ENCODE measurements at regions not wholly inside any gene's neighbourhood (a gene's known extent, or its start where the extent isn't known, plus 50 kb on each side); places are given as distances from the start of the nearest gene placed in this dataset.

GRCh38 chr3:106025151-106025722, 156.4 kb upstream of the CBLB start:
- TF ChIP-seq CTCF (IDR thresholded peaks at IDR 0.05; ENCODE audit: insufficient read depth, low read depth, low read length), result no peak
- DNase-seq (ENCODE audit: low read depth), result no peak
- no peak overlapping the region for H3K4me3 ChIP-seq (ENCODE audit: low read depth, low read length)

DNA sequence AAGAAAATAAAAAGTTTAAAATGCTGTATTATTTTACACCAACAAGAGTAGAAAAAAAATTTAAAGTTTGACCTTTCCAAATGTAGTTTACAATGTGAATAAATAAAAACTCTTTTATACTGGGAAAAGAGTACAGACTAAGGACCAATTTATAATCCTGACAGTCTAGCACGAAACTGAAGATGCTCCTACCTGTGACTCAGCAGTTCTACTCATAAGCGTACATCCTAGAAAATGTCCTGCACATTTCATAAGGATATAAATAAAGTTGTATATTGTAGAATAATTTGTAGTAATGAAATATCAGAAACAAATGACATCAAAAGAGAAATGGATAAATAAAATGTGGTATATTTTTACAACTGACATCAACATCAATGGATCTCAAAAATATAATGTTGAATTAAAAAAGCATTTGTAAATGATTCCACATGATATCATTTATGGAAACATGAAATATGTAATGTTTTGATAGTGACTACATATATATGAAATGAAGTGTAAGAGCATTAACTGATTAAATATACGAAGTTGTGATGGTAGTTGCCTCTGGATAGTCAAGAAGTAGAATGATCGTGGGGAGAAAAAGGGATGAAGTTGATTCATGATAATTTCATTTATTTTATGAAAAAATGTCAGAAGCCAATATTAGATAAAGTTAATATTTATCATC, 161.3 kb upstream of the CBLB start:
- no peak for TF ChIP-seq CTCF (IDR thresholded peaks at IDR 0.05; ENCODE audit: insufficient read depth, low read depth, low read length)
- DNase-seq (ENCODE audit: low read depth), result no peak
- no peak overlapping the region for H3K4me3 ChIP-seq (ENCODE audit: low read depth, low read length)

- no peak for TF ChIP-seq CTCF (IDR thresholded peaks at IDR 0.05; ENCODE audit: insufficient read depth, low read depth, low read length)
- no peak for DNase-seq (ENCODE audit: low read depth)
- no peak overlapping the region for H3K4me3 ChIP-seq (ENCODE audit: low read depth, low read length)
Measured at GRCh38 chr3:106030627-106030963, 161.8 kb upstream of the CBLB start.

GRCh38 chr3:106032479-106032878, 163.7 kb upstream of the CBLB start:
- no peak for TF ChIP-seq CTCF (IDR thresholded peaks at IDR 0.05; ENCODE audit: insufficient read depth, low read depth, low read length)
- no peak overlapping the region for H3K4me3 ChIP-seq (ENCODE audit: low read depth, low read length)

DNA sequence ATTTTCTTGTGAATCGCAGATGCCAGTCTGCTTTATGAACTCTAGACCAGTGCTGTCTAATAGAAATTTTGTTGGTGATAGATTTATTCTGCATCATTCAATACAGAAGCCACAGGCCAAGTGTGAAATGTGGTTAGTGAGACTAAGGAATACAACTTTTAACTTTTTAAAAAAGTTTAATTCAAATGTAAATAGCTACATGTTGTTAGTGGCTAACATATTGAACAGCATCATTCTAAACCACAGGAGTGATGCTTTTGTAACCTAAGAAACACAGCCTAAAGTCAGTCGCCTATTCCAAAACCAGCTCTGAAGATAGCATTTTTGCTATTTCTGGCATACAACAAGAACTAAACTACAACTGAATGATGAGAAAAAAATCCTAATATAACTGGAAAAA, 164.8 kb upstream of the CBLB start:
- DNase-seq (ENCODE audit: low read depth), result no peak
- no peak overlapping the region for H3K4me3 ChIP-seq (ENCODE audit: low read depth, low read length)
- no peak for TF ChIP-seq CTCF (IDR thresholded peaks at IDR 0.05; ENCODE audit: insufficient read depth, low read depth, low read length)

More at GRCh38 chr3:106032479-106032878, 163.7 kb upstream of the CBLB start:
- no peak for DNase-seq (ENCODE audit: low read depth)

- H3K4me3 ChIP-seq (ENCODE audit: low read depth, low read length), result no peak overlapping the region
- DNase-seq (ENCODE audit: low read depth), result no peak
- no peak for TF ChIP-seq CTCF (IDR thresholded peaks at IDR 0.05; ENCODE audit: insufficient read depth, low read depth, low read length)
Measured at GRCh38 chr3:106034313-106034712, 165.5 kb upstream of the CBLB start.

DNA sequence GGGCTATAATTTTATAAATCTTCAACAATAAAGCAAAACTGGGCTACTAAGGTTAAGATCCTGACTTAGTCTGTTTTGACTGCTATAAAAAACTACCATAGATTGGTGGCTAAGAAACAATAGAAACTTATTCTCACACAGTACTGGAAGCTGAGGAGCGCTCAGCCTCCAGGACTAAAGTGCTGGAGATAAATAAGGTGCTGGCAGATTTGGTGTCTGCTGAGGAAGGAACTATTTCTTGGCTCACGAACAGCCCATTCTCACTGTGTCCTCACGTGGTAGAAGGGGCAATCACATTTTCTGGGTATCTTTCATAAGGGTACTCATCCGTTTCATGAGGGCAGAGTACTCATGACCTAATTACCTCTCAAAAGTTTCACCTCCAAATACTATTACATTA, 166.8 kb upstream of the CBLB start:
- no peak for TF ChIP-seq CTCF (IDR thresholded peaks at IDR 0.05; ENCODE audit: insufficient read depth, low read depth, low read length)
- DNase-seq (ENCODE audit: low read depth), result no peak
- H3K4me3 ChIP-seq (ENCODE audit: low read depth, low read length), result no peak overlapping the region
